Ascending aorta (tissue), 2 donors: ENCODE measurements at regions not wholly inside any gene's neighbourhood (a gene's known extent, or its start where the extent isn't known, plus 50 kb on each side); places are given as distances from the start of the nearest gene placed in this dataset.

Experiments used
- DNase-seq, 2 donors: peaks; one replicate each; pipeline ENCODE4 v3.0.0-alpha.2; 2019; ENCODE audit warnings: low spot score in 2 of 2
- H3K27ac ChIP-seq, 2 donors: fragments of 200-600 bp; sonication (generic); one replicate each; pipeline ENCODE4 v1.5.1; 2016 to 2017; ENCODE audit warnings: mild to moderate bottlenecking in 1 of 2
- H3K27me3 ChIP-seq: fragments of 200-600 bp; sonication (generic); one replicate; pipeline ENCODE4 v1.5.1; 2017
- H3K36me3 ChIP-seq, 2 donors: fragments of 200-600 bp; sonication (generic); one replicate each; pipeline ENCODE4 v1.5.1; 2016
- H3K4me1 ChIP-seq, 2 donors: fragments of 200-600 bp; sonication (generic); one replicate each; pipeline ENCODE4 v1.5.1; 2016 to 2017; ENCODE audit warnings: mild to moderate bottlenecking in 1 of 2
- H3K4me3 ChIP-seq, 2 donors: fragments of 200-600 bp; sonication (generic); one replicate each; pipeline ENCODE4 v1.5.1; 2016 to 2017; ENCODE audit warnings: mild to moderate bottlenecking in 1 of 2
- H3K9me3 ChIP-seq, 2 donors: fragments of 200-600 bp; sonication (generic); one replicate each; pipeline ENCODE4 v1.5.1; 2016
- intact Hi-C: fragments of 100-400 bp; cut with DNase I; formaldehyde crosslinking; loops from one replicate; pipeline ENCODE4 v1.15.1; 2023
- TF ChIP-seq, protein P1 (sequence below), 3 experiments: fragments of 200-600 bp in 2 of 3; fragments of 450-650 bp in 1 of 3; sonication (generic) in 2 of 3; IDR thresholded peaks; one replicate each; pipeline ENCODE4 v1.5.1; 2016 to 2019; ENCODE audit warnings: antibody characterized with exemption in 3 of 3, mild to moderate bottlenecking in 1 of 3, moderate library complexity in 1 of 3

GRCh38 chr16:80489173-80489572 is 51.6 kb upstream of the DYNLRB2 start:
- TF ChIP-seq, protein P1, sequence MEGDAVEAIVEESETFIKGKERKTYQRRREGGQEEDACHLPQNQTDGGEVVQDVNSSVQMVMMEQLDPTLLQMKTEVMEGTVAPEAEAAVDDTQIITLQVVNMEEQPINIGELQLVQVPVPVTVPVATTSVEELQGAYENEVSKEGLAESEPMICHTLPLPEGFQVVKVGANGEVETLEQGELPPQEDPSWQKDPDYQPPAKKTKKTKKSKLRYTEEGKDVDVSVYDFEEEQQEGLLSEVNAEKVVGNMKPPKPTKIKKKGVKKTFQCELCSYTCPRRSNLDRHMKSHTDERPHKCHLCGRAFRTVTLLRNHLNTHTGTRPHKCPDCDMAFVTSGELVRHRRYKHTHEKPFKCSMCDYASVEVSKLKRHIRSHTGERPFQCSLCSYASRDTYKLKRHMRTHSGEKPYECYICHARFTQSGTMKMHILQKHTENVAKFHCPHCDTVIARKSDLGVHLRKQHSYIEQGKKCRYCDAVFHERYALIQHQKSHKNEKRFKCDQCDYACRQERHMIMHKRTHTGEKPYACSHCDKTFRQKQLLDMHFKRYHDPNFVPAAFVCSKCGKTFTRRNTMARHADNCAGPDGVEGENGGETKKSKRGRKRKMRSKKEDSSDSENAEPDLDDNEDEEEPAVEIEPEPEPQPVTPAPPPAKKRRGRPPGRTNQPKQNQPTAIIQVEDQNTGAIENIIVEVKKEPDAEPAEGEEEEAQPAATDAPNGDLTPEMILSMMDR (IDR thresholded peaks at IDR 0.05) = no peak
- intact Hi-C loops = no loop called here
- H3K4me1 ChIP-seq = no peaks in the 10 kb centered on the region
- no peaks in the 10 kb centered on the region for H3K36me3 ChIP-seq
- no peak overlapping the region for H3K4me3 ChIP-seq
- no peak overlapping the region for H3K27ac ChIP-seq
- H3K9me3 ChIP-seq = no peaks in the 10 kb centered on the region
- no peak for DNase-seq
- H3K27me3 ChIP-seq = no peaks in the 10 kb centered on the region

DNA sequence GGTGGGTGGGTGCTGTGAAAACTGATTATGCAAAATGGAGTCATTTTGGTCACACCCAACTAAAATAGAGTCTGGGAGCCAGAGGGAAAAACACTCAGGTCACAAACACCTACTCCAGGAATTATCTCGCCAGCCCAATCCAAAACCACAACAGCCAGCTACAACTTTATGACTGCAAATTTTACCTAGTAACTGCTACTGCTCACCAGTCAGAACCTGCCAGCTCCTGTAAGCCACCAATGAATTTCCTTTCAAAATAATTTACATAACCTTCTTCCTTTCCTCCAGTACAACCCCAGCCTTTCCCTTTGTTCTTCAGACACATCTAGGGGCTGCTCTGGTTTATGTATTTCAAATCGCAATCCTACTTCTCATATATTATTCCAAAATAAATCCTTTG is 52.6 kb upstream of the DYNLRB2 start:
- H3K36me3 ChIP-seq = no peaks in the 10 kb centered on the region
- TF ChIP-seq, protein P1 (IDR thresholded peaks at IDR 0.05) = no peak
- intact Hi-C loops = no loop called here
- H3K4me3 ChIP-seq = no peak overlapping the region
- no peaks in the 10 kb centered on the region for H3K9me3 ChIP-seq
- no peaks in the 10 kb centered on the region for H3K4me1 ChIP-seq
- H3K27me3 ChIP-seq = no peaks in the 10 kb centered on the region
- DNase-seq = no peak
- no peak overlapping the region for H3K27ac ChIP-seq

DNA sequence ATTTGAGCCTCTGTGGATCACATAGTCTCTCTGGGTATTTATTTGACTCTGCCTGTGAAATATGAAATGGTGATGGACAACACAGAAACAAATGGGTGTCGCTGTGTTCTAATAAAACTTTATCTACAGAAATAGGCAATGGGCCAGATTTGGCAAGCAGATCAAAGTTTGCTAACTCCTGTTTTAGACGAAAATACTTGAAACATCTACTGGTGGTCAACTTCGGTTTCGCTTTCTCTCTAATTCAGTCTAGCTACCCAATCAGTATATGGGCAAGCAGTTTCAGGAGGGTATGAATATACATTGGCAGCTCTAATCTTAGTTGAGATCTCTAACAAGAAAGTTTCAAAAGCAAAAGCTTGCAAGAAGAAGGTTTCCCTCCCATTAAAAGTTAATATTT is 60.1 kb upstream of the DYNLRB2 start:
- H3K9me3 ChIP-seq = no peaks in the 10 kb centered on the region
- H3K36me3 ChIP-seq = no peaks in the 10 kb centered on the region
- intact Hi-C loops = no loop called here
- H3K4me3 ChIP-seq = no peak overlapping the region
- H3K27ac ChIP-seq = no peak overlapping the region
- no peaks in the 10 kb centered on the region for H3K4me1 ChIP-seq
- no peak for DNase-seq
- no peaks in the 10 kb centered on the region for H3K27me3 ChIP-seq
- TF ChIP-seq, protein P1 (IDR thresholded peaks at IDR 0.05) = no peak

DNA sequence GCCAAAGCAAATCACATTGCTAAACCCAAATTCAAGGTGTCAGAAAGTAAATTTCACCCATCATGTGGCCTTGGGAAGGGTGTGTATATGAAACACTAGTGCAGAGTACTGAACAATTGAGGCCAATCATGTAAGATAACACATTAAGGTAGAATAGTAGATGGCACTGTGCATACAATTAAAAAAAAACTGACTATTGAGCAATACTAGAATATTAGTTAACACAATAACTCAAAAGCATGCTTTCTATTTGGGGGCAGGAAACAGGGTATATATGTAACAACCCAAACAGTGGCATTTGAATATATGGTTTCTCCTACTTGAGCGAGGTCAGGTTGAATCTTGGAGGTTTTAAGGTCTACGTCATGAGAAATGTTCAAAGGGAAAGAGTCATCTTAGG is 63.0 kb upstream of the DYNLRB2 start:
- no peak overlapping the region for H3K27ac ChIP-seq
- H3K27me3 ChIP-seq = no peaks in the 10 kb centered on the region
- no peaks in the 10 kb centered on the region for H3K9me3 ChIP-seq
- DNase-seq = no peak
- H3K4me1 ChIP-seq = no peaks in the 10 kb centered on the region
- no peak overlapping the region for H3K4me3 ChIP-seq
- H3K36me3 ChIP-seq = no peaks in the 10 kb centered on the region
- intact Hi-C loops = no loop called here
- TF ChIP-seq, protein P1 (IDR thresholded peaks at IDR 0.05) = no peak

GRCh38 chr16:80468029-80468428 is 72.8 kb upstream of the DYNLRB2 start:
- Histone ChIP-seq H3K4me1 (no peaks in the 10 kb centered on the region), H3K9me3 (no peaks in the 10 kb centered on the region), H3K4me3 (no peak overlapping the region), H3K27me3 (no peaks in the 10 kb centered on the region), H3K27ac (no peak overlapping the region), H3K36me3 (no peaks in the 10 kb centered on the region)
- no peak for DNase-seq
- TF ChIP-seq, protein P1 (IDR thresholded peaks at IDR 0.05) = no peak
- intact Hi-C loops = no loop called here
